ENCODE measurements at regions not wholly inside any gene's neighbourhood (a gene's known extent, or its start where the extent isn't known, plus 50 kb on each side); places are given as distances from the start of the nearest gene placed in this dataset.

DNA sequence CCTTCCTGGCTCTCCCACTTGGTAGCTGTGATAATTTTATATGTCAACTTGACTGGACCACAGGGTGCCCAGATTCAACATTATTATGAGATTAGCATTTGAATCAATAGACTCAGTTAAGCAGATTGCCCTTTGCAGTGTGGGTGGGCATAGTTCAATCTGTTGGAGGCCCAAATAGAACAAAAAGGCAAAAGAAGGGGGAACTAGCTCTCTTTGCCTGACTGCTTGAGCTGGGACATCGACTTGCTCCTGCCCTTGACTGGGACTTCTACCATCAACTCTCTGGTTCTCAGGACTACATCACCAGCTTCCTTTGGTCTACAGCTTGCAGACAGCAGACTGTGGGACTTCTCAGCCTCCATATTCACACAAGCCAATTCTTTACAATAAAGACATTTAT lies 1189.2 kb downstream of the BCL11B start:
- TF ChIP-seq POLR2A (IDR thresholded peaks at IDR 0.05; ENCODE audit: low read length): no peak
- no peak for TF ChIP-seq GATA1 (IDR thresholded peaks at IDR 0.05; ENCODE audit: low read depth, low read length)

Measured in erythroblast (primary cell).